ENCODE measurements at regions not wholly inside any gene's neighbourhood (a gene's known extent, or its start where the extent isn't known, plus 50 kb on each side); places are given as distances from the start of the nearest gene placed in this dataset.
"Not testable (repeated sequence)": the region's sequence is repeated elsewhere in the genome, so short reads cannot be mapped to it uniquely, and the experiment has no call there.

DNA sequence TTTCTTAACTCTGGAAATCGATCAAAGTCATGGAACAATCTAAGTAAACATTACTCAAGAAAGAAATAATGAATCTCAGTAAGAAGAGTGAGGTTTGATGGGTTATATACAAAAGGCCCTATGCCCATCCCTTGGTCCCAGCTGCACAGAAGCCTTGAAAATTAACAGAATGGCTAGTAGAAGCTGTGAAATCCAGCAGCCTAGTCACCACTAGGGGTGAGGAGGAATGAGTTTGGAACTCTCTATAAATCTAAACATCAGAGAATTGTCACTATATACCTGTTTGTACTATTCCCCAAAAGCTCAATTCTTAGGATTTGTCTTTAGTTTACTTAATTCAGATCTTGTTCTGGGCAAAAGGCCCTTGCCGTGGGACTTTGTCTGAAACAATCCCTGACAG is 313.9 kb upstream of the GRID2 start:
- ChIA-PET CTCF (no interaction called here), POLR2A (no interaction called here)

DNA sequence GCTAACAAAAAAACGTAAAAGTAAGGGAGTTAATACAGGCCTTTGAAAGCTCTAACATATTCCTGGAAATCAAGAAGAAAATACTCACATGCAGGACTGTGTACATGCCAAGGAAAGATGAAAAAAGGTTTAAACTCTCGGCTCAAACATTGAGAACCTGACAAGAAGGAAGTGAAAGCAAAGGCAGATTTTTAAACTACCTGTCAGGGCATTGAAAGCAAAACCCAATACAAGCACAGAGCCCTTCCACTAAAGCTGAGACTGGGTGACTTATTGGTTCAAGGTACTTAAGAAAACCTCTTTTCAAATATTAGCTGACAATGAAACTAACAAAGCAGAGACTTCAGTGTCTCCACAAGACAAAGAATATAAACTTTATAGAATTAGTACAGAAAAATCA is 313.0 kb upstream of the GRID2 start:
- ChIA-PET CTCF (no interaction called here), POLR2A (no interaction called here)

DNA sequence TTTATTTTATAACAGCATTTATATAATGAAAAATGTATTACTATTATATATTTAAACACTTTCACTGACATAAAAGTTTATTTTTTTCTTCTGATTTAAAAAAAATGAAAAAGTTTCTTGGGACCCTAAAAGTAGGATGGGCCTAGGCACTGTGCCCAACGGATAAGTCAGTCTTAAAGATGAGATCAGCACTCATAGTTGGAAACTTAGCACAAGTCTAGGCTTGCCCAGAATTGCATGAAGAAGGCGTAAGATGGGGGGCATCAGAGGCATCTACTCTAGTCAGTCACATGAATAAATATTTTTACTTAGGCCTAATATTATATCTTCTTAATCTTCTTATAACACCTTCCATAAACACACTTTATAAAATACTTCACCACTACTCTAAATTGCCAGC is 306.7 kb upstream of the GRID2 start:
- POLR2A ChIA-PET, result no interaction called here
- CTCF ChIA-PET, result no interaction called here

- CTCF ChIA-PET, result no interaction called here
- POLR2A ChIA-PET, result no interaction called here
Observed at GRCh38 chr4:92012899-92013867, 290.6 kb upstream of the GRID2 start.

- CTCF ChIA-PET, result no interaction called here
- POLR2A ChIA-PET, result no interaction called here
Observed at GRCh38 chr4:92014067-92014466, 289.7 kb upstream of the GRID2 start.

GRCh38 chr4:92021203-92021602 is 282.6 kb upstream of the GRID2 start:
- POLR2A ChIA-PET, result no interaction called here
- CTCF ChIA-PET, result no interaction called here

DNA sequence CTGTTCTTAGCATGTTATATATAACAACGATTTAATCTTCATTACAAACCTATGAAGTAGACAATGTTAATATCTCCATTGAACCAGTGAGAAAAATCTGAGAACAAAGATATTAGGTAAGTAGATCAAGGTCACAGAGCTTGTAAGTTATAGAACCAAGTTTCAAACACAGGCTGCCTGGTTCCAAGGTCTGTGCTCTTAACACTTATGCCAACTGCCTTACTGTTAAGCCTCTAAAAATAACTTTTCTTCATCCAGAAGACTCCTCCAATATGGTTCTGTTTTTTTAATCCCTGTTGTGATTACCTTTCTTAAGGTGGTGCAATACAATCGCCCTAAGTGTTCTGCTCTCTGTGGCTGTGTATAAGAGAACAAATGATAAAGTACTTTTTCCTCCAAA is 282.0 kb upstream of the GRID2 start:
- CTCF ChIA-PET, result no interaction called here
- POLR2A ChIA-PET, result no interaction called here

DNA sequence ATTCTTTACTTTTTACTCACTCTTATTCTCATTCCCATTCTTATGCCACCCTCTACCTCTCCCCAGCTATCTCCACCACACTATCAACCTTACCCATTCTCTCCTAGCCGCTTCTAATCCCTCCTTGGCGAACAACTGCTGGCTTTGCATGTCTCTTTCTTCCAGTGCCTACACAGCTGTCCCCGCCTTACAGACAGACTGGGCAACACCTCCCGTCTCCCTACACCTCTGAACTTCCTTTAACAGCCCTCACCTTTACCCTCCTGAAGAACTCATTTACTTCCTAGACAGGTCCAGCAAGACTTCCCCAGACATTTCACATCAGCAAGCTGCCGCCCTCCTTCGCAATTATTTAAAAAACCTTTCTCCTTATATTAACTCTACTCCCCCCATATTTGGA is 274.9 kb upstream of the GRID2 start:
- CTCF ChIA-PET, POLR2A ChIA-PET: not testable (repeated sequence)

- CTCF ChIA-PET, result no interaction called here
Observed at GRCh38 chr4:92031825-92032224, 271.9 kb upstream of the GRID2 start.

GRCh38 chr4:92035666-92036065 is 268.1 kb upstream of the GRID2 start:
- ChIA-PET POLR2A (no interaction called here), CTCF (no interaction called here)

More at GRCh38 chr4:92031825-92032224, 271.9 kb upstream of the GRID2 start:
- POLR2A ChIA-PET, result no interaction called here

DNA sequence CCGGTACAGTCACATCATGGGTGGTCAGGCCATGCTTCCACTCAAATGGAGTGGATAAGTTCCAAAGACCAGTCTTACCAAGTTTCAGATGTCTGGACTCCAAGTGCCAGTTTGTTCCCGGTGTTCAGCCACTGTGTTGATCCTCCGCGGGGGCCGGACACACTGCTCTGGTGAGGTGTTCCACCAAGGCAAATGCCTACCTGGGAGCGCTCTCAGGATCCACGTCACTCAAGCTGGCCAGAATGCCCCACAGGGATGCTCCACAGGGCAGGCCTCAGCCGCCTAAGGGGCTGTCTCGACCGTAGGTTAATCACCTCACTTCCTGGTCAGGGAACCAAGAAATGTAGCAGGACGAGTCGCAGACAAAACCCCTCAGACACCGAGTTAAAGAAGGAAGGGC is 258.0 kb upstream of the GRID2 start:
- CTCF ChIA-PET, result no interaction called here
- POLR2A ChIA-PET, result no interaction called here

- POLR2A ChIA-PET, result no interaction called here
Observed at GRCh38 chr4:92047209-92047875, 256.4 kb upstream of the GRID2 start.

DNA sequence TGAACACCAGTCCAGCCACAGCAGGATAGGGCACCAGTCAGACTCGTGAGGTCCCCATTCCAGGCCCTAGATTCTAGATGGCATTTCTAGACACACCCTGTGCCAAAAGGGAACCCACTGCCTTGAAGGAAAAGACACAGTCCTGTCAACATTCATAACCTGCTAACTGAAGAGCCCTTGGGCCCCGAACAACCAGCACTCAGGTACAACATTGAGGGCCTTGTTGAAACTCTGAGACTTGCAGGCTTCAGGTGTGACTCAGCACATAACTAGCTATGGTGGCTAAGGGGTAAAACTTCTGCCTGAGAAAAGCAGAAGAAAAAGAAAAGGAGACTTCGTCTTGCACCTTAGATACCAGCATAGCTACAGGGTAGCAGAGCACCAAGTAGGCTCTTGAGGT is 252.9 kb upstream of the GRID2 start:
- ChIA-PET POLR2A (no interaction called here), CTCF (no interaction called here)

More at GRCh38 chr4:92047209-92047875, 256.4 kb upstream of the GRID2 start:
- CTCF ChIA-PET, result no interaction called here

- ChIA-PET CTCF (no interaction called here), POLR2A (no interaction called here)
Observed at GRCh38 chr4:92059615-92060014, 244.2 kb upstream of the GRID2 start.

- CTCF ChIA-PET, result no interaction called here
Observed at GRCh38 chr4:92060333-92060732, 243.4 kb upstream of the GRID2 start.

GRCh38 chr4:92064574-92064973 is 239.2 kb upstream of the GRID2 start:
- POLR2A ChIA-PET, result no interaction called here
- CTCF ChIA-PET, result no interaction called here

More at GRCh38 chr4:92060333-92060732, 243.4 kb upstream of the GRID2 start:
- POLR2A ChIA-PET, result no interaction called here

DNA sequence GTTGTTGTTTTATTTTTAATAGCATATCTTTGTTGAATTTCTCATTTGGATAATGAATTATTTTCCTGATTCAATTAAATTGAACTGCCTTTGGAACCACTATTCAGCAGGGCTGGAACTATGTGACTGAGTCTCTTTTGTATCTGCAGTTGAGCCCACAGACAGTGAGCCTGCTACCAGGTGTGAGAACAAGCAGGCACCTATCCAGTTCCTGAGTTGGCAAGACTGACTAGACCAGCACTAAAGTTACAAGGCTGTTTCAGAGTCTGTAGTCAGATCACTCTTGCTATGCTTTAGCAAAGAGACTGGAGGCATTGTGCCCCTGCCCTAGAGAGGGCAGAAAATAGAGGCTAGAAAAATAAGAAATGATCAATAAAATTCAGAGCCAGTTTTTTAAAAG is 237.3 kb upstream of the GRID2 start:
- CTCF ChIA-PET, result no interaction called here
- POLR2A ChIA-PET, result no interaction called here

- POLR2A ChIA-PET, result no interaction called here
- CTCF ChIA-PET, result no interaction called here
Observed at GRCh38 chr4:92071587-92071986, 232.2 kb upstream of the GRID2 start.

DNA sequence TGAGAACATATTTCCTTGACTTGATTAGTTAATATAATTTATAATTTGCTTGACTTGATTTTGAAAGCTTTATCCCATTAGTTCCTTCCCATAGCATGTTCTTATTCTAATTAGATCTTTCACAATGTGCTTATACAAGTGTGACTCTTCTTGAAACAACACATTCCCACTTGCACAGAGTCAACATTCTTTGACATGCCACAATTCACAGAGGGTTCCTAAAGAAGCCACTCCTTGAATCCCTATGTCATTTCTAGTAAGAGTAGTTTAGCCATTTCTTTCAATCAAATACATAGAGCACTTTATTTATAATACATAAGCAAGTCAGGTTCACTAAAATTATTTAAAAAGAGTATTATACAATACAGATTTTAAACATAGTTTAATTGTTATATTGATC is 228.9 kb upstream of the GRID2 start:
- ChIA-PET CTCF (no interaction called here), POLR2A (no interaction called here)

DNA sequence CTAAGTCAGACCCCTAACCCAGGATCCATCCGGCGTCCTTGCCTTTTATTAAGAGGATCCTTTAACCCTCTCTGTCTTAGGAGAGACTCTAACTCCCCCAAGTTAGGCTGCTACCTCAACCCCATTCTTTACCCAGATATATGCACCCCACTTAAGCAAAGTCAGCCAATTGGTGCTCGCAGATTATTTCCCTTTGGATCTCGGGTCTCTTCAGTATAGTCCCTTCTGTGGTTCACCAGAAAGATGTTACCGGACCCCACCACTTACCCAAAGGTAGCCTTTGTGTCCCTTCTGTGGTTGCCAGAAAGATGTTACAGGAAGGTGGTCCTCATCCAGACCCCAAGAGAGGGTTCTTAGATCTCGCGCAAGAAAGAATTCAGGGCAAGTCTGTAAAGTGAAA is 212.9 kb upstream of the GRID2 start:
- ChIA-PET CTCF (no interaction called here), POLR2A (no interaction called here)

GRCh38 chr4:92091335-92091734 is 212.4 kb upstream of the GRID2 start:
- ChIA-PET POLR2A (no interaction called here), CTCF (no interaction called here)

DNA sequence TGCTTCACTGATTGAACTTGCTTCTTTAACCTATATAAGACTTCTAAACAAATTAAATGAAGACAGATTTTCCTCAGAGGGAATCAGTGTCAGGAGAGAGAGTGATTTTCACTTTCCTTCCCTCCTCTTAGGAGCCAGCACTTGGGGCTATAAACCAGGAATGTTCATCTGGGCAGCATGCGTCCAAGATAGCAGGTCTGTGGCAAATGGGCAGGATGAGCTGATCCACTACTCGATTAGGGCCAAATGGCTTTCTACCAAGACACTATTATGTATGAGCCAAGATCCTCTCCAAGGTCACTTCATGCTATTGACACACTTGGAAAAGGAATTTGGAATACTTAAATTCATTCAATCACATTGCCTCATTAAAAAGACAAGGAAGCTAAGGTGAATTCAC is 203.9 kb upstream of the GRID2 start:
- ChIA-PET POLR2A (no interaction called here), CTCF (no interaction called here)

Data from activated CD8-positive, alpha-beta memory T cell treated with anti-CD3 and anti-CD28 coated beads for 36 hours (primary cell).